GM12872 (cell line): ENCODE measurements at regions not wholly inside any gene's neighbourhood (a gene's known extent, or its start where the extent isn't known, plus 50 kb on each side); places are given as distances from the start of the nearest gene placed in this dataset.

Source experiments
- CTCF ChIP-seq: IDR thresholded peaks from 3 replicates; pipeline ENCODE4 v1.5.1; 2011; ENCODE audit warnings: low read depth, mild to moderate bottlenecking, low read length, moderate library complexity; ENCODE audit not compliant: insufficient read depth

GRCh38 chr2:180307096-180307495, 300.0 kb upstream of the CWC22 start:
- TF ChIP-seq CTCF, result no peak

GRCh38 chr2:180306346-180306745, 299.2 kb upstream of the CWC22 start:
- no peak for TF ChIP-seq CTCF

- TF ChIP-seq CTCF, result no peak
These were observed 284.7 kb upstream of the CWC22 start for GRCh38 chr2:180291552-180292421.

GRCh38 chr2:180291060-180291459, 284.0 kb upstream of the CWC22 start:
- TF ChIP-seq CTCF, result no peak

- TF ChIP-seq CTCF, result no peak
These were observed 282.5 kb upstream of the CWC22 start for GRCh38 chr2:180289627-180290026.

GRCh38 chr2:180279581-180279980, 272.5 kb upstream of the CWC22 start:
- no peak for TF ChIP-seq CTCF

- TF ChIP-seq CTCF, result no peak
These were observed 269.6 kb upstream of the CWC22 start for GRCh38 chr2:180276733-180277132.
